GM23248 (cell line): ENCODE measurements at regions not wholly inside any gene's neighbourhood (a gene's known extent, or its start where the extent isn't known, plus 50 kb on each side); places are given as distances from the start of the nearest gene placed in this dataset.

Source experiments
- DNase-seq: peaks from one replicate; pipeline ENCODE4 v3.0.0-alpha.2; 2015
- H2AFZ ChIP-seq: fragments of 200-600 bp; sonication (generic); 2 replicates; pipeline ENCODE4 v1.6.1; 2016; ENCODE audit warnings: antibody characterized with exemption
- H3F3A ChIP-seq: fragments of 200-600 bp; sonication (generic); 2 replicates; pipeline ENCODE4 v1.6.1; 2016; ENCODE audit warnings: mild to moderate bottlenecking, antibody characterized with exemption, mixed run types; ENCODE audit not compliant: insufficient read depth
- H3K27ac ChIP-seq: fragments of 200-600 bp; sonication (generic); 2 replicates; pipeline ENCODE4 v1.5.1; 2016; ENCODE audit warnings: mild to moderate bottlenecking
- H3K27me3 ChIP-seq: fragments of 200-600 bp; sonication (generic); replicated peaks from 2 replicates; pipeline ENCODE4 v1.6.1; 2016; ENCODE audit warnings: mild to moderate bottlenecking; ENCODE audit not compliant: insufficient read depth
- H3K36me3 ChIP-seq: fragments of 200-600 bp; sonication (generic); 2 replicates; pipeline ENCODE4 v1.6.1; 2016; ENCODE audit warnings: low read depth, mild to moderate bottlenecking
- H3K4me1 ChIP-seq: fragments of 200-600 bp; sonication (generic); 2 replicates; pipeline ENCODE4 v1.6.1; 2016; ENCODE audit warnings: mild to moderate bottlenecking; ENCODE audit not compliant: insufficient read depth
- H3K4me2 ChIP-seq: fragments of 200-600 bp; sonication (generic); one replicate; pipeline ENCODE4 v1.6.1; 2016; ENCODE audit warnings: mild to moderate bottlenecking; ENCODE audit not compliant: unreplicated experiment
- H3K4me3 ChIP-seq: fragments of 200-600 bp; sonication (generic); 2 replicates; pipeline ENCODE4 v1.5.1; 2016; ENCODE audit warnings: mild to moderate bottlenecking
- H3K79me2 ChIP-seq: fragments of 200-600 bp; sonication (generic); 2 replicates; pipeline ENCODE4 v1.6.1; 2016; ENCODE audit warnings: mild to moderate bottlenecking; ENCODE audit not compliant: insufficient read depth
- H3K9ac ChIP-seq: fragments of 200-600 bp; sonication (generic); 2 replicates; pipeline ENCODE4 v1.6.1; 2016; ENCODE audit warnings: mild to moderate bottlenecking
- H3K9me2 ChIP-seq: fragments of 200-600 bp; sonication (generic); 2 replicates; pipeline ENCODE4 v1.6.1; 2016; ENCODE audit warnings: mixed run types, mild to moderate bottlenecking, moderate library complexity; ENCODE audit not compliant: insufficient read depth
- H3K9me3 ChIP-seq: fragments of 200-600 bp; sonication (generic); one replicate; pipeline ENCODE4 v1.6.1; 2017; ENCODE audit warnings: low read depth
- H4K20me1 ChIP-seq: fragments of 200-600 bp; sonication (generic); 2 replicates; pipeline ENCODE4 v1.6.0; 2016; ENCODE audit not compliant: insufficient read depth
- EZH2 ChIP-seq: fragments of 200-600 bp; sonication (generic); IDR thresholded peaks from 2 replicates; pipeline ENCODE4 v1.6.1; 2018; ENCODE audit warnings: antibody characterized with exemption, mild to moderate bottlenecking; ENCODE audit not compliant: insufficient read depth, poor library complexity, severe bottlenecking
- EZH2phosphoT487 ChIP-seq: fragments of 200-600 bp; sonication (generic); IDR thresholded peaks from 2 replicates; pipeline ENCODE4 v1.6.1; 2018; ENCODE audit warnings: antibody characterized with exemption, moderate library complexity, mild to moderate bottlenecking, low read depth; ENCODE audit not compliant: insufficient read depth
- WGBS, 2 experiments: methylation state at CpG; one replicate each; pipeline ENCODE4 v1.1.6; 2015 to 2017; ENCODE audit warnings: low lambda C conversion rate in 2 of 2, low coverage in 1 of 2; ENCODE audit errors: missing lambda C conversion rate in 2 of 2; 5-methylcytosine and 5-hydroxymethylcytosine counted together
- in situ Hi-C: fragments of 300-500 bp; cut with MboI; formaldehyde crosslinking; loops from 2 replicates; pipeline ENCODE4 v1.15.0; 2020

- H3K9me3 ChIP-seq, result no peaks in the 10 kb centered on the region
- H3K4me2 ChIP-seq, result peak overlapping the region; percentile 20
- peaks cover 33% of the 10 kb centered on the region for H3K4me1 ChIP-seq
- no peaks in the 10 kb centered on the region for H3K36me3 ChIP-seq
- in situ Hi-C loops, result no loop called here
- H3K27me3 ChIP-seq, result no peaks in the 10 kb centered on the region
- 35 to 43% methylated on average over 7 of the region's 7 CpGs for WGBS, 2 experiments
- no peak overlapping the region for H2AFZ ChIP-seq
- no peak overlapping the region for H3K9ac ChIP-seq
- no peaks in the 10 kb centered on the region for H3K9me2 ChIP-seq
- peak; percentile 59 for DNase-seq
- H4K20me1 ChIP-seq, result no peaks in the 10 kb centered on the region
- H3K79me2 ChIP-seq, result no peaks in the 10 kb centered on the region
- peaks cover 27% of the 10 kb centered on the region for H3F3A ChIP-seq
- 0 out of 2 replicates have a peak overlapping the region, but pooled peaks have one; percentile 61 for H3K27ac ChIP-seq
- no peak overlapping the region for H3K4me3 ChIP-seq
- no peak for TF ChIP-seq EZH2
- no peak for TF ChIP-seq EZH2phosphoT487
Observed at GRCh38 chr10:63713191-63714144, 192.3 kb downstream of the REEP3 start.

DNA sequence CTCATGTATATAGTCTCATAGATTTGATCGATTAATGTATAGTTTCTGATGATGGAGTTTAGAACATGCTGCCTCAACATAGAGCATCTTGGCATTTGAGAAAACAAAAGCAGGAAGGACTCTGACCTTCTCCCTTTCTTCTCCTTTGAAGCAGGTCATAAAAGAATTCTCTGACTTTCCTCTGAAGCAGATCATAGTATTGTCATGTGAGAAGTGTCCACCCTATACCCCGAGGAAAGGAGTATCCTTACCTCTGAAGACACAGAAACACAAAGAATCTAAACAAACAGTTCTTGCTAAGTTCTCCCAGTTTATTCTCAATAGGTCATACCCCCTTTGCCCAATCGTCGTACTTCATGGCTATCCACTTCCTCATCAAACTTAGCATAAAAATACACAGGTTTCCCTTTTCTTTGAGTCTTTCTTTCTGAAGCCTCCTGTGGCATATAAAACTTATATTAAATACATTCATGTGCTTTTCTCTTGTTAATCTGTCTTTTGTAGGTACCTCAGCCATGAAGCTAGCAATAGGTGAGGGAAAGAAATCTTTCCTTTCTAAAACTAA is 194.9 kb downstream of the REEP3 start:
- no peak overlapping the region for H2AFZ ChIP-seq
- H3K36me3 ChIP-seq, result no peaks in the 10 kb centered on the region
- no peaks in the 10 kb centered on the region for H3K9me3 ChIP-seq
- H3K27ac ChIP-seq, result no peak overlapping the region
- TF ChIP-seq EZH2phosphoT487 (no peak), EZH2 (no peak)
- H3K4me2 ChIP-seq, result no peak overlapping the region
- no peaks in the 10 kb centered on the region for H4K20me1 ChIP-seq
- DNase-seq, result no peak
- H3K27me3 ChIP-seq, result no peaks in the 10 kb centered on the region
- in situ Hi-C loops, result no loop called here
- 95 to 96% methylated on average over 4 of the region's 4 CpGs for WGBS, 2 experiments
- no peak overlapping the region for H3K4me3 ChIP-seq
- H3K9ac ChIP-seq, result no peak overlapping the region
- peaks cover 29% of the 10 kb centered on the region for H3F3A ChIP-seq
- no peaks in the 10 kb centered on the region for H3K9me2 ChIP-seq
- H3K4me1 ChIP-seq, result peaks cover 34% of the 10 kb centered on the region
- H3K79me2 ChIP-seq, result no peaks in the 10 kb centered on the region

DNA sequence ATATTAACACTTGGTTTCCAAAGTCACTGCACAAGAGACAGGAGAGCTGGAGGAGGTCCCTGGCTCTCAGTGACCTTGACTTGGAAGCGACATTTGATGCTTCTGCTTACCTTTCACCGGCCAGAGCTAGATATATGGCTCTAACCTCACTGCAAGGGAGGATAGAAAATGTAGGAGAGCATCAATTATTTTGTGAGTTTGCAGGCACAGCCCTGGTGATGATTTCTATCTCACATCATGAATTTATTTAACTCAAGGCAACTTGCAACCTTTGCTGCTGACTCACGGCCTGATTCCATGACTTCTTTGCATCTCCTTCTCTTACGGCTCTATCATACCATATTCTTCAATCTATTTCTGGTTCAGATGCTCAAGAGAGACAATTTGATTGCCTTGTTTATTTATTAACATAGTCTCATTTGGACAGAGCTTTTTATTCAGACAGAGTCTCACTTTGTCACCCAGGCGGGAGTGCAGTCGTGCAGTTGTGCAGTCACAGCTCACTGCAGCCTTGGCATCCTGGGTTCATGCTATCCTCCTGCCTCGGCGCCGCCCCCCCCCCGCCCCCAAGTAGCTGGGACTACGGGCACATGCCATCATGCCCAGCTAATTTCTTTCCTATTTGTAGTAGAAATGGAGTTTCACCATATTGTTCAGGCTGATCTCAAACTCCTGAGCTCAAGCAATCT is 196.0 kb downstream of the REEP3 start:
- Histone ChIP-seq H3K27ac (no peak overlapping the region), H3K27me3 (no peaks in the 10 kb centered on the region), H2AFZ (no peak overlapping the region), H3K4me2 (no peak overlapping the region), H3K9ac (no peak overlapping the region), H3K4me1 (peaks cover 25% of the 10 kb centered on the region), H3K36me3 (no peaks in the 10 kb centered on the region), H3K79me2 (no peaks in the 10 kb centered on the region), H3K9me2 (no peaks in the 10 kb centered on the region), H3F3A (peaks cover 21% of the 10 kb centered on the region), H4K20me1 (no peaks in the 10 kb centered on the region), H3K9me3 (no peaks in the 10 kb centered on the region), H3K4me3 (no peak overlapping the region)
- TF ChIP-seq EZH2 (no peak), EZH2phosphoT487 (no peak)
- peak; percentile 37 for DNase-seq
- 74 to 80% methylated on average over 11 of the region's 11 CpGs for WGBS, 2 experiments
- in situ Hi-C loops, result no loop called here

DNA sequence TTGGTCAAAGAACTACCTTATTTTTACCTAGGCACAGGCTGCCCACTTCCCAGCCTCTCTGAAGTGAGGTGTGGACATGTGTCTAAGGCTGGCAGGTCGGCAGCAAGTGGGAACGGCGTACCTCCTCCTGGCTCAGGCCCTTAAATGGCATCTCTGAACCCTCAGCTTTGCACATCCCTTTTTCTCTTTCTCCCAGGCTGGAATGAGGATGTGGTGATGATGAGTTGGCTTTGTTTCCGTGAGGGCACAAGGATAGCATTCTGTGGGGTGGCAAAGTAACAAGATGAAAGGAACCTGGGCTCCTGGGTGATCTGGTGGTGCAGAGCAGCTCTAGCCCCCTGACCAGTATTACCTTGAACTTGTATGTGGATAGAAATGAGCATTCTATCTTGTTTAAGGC is 196.8 kb downstream of the REEP3 start:
- H2AFZ ChIP-seq, result peak overlapping the region; percentile 33
- in situ Hi-C loops, result no loop called here

More for the DNA sequence above, 196.8 kb downstream of the REEP3 start:
- Histone ChIP-seq H3K4me1 (peaks cover 23% of the 10 kb centered on the region), H3K27me3 (no peaks in the 10 kb centered on the region), H3K27ac (no peak overlapping the region), H3K9ac (no peak overlapping the region), H3F3A (peaks cover 14% of the 10 kb centered on the region), H3K36me3 (no peaks in the 10 kb centered on the region), H4K20me1 (no peaks in the 10 kb centered on the region), H3K4me2 (no peak overlapping the region), H3K9me2 (no peaks in the 10 kb centered on the region), H3K9me3 (no peaks in the 10 kb centered on the region), H3K79me2 (no peaks in the 10 kb centered on the region), H3K4me3 (no peak overlapping the region)
- WGBS, 2 experiments, result 33 to 35% methylated on average over 4 of the region's 4 CpGs
- no peak for TF ChIP-seq EZH2
- no peak for TF ChIP-seq EZH2phosphoT487
- peak; percentile 46 for DNase-seq
